ENCODE measurements at regions not wholly inside any gene's neighbourhood (a gene's known extent, or its start where the extent isn't known, plus 50 kb on each side); places are given as distances from the start of the nearest gene placed in this dataset.

- Histone ChIP-seq H3K79me2 (ENCODE audit: insufficient read depth) (no peaks in the 10 kb centered on the region), H3F3A (replicated peaks; ENCODE audit: insufficient read depth) (no peaks in the 10 kb centered on the region), H3K9ac (no peak overlapping the region), H4K20me1 (ENCODE audit: insufficient read depth) (no peaks in the 10 kb centered on the region), H3K27me3 (ENCODE audit: insufficient read depth) (no peaks in the 10 kb centered on the region), H3K4me1 (ENCODE audit: control insufficient read depth in 1 of 2, insufficient read depth in 2 of 2, low read depth in 1 of 2, low read length in 1 of 2) (no peaks in the 10 kb centered on the region), H3K9me2 (no peaks in the 10 kb centered on the region), H3K9me3 (no peaks in the 10 kb centered on the region), H3K4me3 (ENCODE audit: low read depth in 2 of 2, low read length in 1 of 2) (no peak overlapping the region), H3K27ac (ENCODE audit: low read depth in 2 of 2, low read length in 1 of 2) (no peak overlapping the region), H3K36me3 (replicated peaks in 1 of 2; ENCODE audit: control insufficient read depth in 1 of 2, insufficient read depth in 2 of 2, low read length in 1 of 2) (no peaks in the 10 kb centered on the region), H3K4me2 (no peak overlapping the region), H2AFZ (ENCODE audit: low read depth) (no peak overlapping the region)
- 43% methylated on average over 3 of the region's 3 CpGs for WGBS (ENCODE audit: low lambda C conversion rate)
- no peak for DNase-seq
- CTCF ChIA-PET, result no interaction called here
- TF ChIP-seq NRF1 (IDR thresholded peaks at IDR 0.05; ENCODE audit: low read depth, low read length) (no peak), NFIC (IDR thresholded peaks at IDR 0.05; ENCODE audit: borderline replicate concordance) (no peak)
- TF ChIP-seq, protein P1, sequence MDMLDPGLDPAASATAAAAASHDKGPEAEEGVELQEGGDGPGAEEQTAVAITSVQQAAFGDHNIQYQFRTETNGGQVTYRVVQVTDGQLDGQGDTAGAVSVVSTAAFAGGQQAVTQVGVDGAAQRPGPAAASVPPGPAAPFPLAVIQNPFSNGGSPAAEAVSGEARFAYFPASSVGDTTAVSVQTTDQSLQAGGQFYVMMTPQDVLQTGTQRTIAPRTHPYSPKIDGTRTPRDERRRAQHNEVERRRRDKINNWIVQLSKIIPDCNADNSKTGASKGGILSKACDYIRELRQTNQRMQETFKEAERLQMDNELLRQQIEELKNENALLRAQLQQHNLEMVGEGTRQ (IDR thresholded peaks at IDR 0.05; ENCODE audit: borderline replicate concordance, low read depth, low read length), result no peak
- POLR2A ChIA-PET, result no interaction called here
Observed at GRCh38 chr4:57488366-57489162, 378.4 kb upstream of the IGFBP7 start.

- POLR2A ChIA-PET, result no interaction called here
- 65% methylated on average over 1 of the region's 1 CpG for WGBS (ENCODE audit: low lambda C conversion rate)
- CTCF ChIA-PET, result no interaction called here
- TF ChIP-seq JUND (IDR thresholded peaks at IDR 0.05) (no peak), TEAD4 (IDR thresholded peaks at IDR 0.05; ENCODE audit: borderline replicate concordance, insufficient read depth) (no peak), FOSL2 (IDR thresholded peaks at IDR 0.05; ENCODE audit: borderline replicate concordance, low read depth) (no peak), ELF1 (IDR thresholded peaks at IDR 0.05) (no peak), FOXJ3 (CRISPR knock-in tag; IDR thresholded peaks at IDR 0.05) (no peak), TAF1 (IDR thresholded peaks at IDR 0.05; ENCODE audit: borderline replicate concordance, low read depth, low read length) (no peak), CTCF (IDR thresholded peaks at IDR 0.05) (no peak), RFX5 (IDR thresholded peaks at IDR 0.05; ENCODE audit: low read length) (no peak), RCOR1 (IDR thresholded peaks at IDR 0.05; ENCODE audit: low read length) (no peak), EP300 (IDR thresholded peaks at IDR 0.05; ENCODE audit: borderline replicate concordance in 1 of 2, low read depth in 1 of 2, low read length in 1 of 2) (no peak)
- TF ChIP-seq, protein P2, sequence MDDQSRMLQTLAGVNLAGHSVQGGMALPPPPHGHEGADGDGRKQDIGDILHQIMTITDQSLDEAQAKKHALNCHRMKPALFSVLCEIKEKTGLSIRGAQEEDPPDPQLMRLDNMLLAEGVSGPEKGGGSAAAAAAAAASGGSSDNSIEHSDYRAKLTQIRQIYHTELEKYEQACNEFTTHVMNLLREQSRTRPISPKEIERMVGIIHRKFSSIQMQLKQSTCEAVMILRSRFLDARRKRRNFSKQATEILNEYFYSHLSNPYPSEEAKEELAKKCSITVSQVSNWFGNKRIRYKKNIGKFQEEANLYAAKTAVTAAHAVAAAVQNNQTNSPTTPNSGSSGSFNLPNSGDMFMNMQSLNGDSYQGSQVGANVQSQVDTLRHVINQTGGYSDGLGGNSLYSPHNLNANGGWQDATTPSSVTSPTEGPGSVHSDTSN (IDR thresholded peaks at IDR 0.05), result no peak
- TF ChIP-seq, protein P1 (IDR thresholded peaks at IDR 0.05; ENCODE audit: borderline replicate concordance, low read depth, low read length), result no peak
- TF ChIP-seq, protein P3, sequence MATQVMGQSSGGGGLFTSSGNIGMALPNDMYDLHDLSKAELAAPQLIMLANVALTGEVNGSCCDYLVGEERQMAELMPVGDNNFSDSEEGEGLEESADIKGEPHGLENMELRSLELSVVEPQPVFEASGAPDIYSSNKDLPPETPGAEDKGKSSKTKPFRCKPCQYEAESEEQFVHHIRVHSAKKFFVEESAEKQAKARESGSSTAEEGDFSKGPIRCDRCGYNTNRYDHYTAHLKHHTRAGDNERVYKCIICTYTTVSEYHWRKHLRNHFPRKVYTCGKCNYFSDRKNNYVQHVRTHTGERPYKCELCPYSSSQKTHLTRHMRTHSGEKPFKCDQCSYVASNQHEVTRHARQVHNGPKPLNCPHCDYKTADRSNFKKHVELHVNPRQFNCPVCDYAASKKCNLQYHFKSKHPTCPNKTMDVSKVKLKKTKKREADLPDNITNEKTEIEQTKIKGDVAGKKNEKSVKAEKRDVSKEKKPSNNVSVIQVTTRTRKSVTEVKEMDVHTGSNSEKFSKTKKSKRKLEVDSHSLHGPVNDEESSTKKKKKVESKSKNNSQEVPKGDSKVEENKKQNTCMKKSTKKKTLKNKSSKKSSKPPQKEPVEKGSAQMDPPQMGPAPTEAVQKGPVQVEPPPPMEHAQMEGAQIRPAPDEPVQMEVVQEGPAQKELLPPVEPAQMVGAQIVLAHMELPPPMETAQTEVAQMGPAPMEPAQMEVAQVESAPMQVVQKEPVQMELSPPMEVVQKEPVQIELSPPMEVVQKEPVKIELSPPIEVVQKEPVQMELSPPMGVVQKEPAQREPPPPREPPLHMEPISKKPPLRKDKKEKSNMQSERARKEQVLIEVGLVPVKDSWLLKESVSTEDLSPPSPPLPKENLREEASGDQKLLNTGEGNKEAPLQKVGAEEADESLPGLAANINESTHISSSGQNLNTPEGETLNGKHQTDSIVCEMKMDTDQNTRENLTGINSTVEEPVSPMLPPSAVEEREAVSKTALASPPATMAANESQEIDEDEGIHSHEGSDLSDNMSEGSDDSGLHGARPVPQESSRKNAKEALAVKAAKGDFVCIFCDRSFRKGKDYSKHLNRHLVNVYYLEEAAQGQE (IDR thresholded peaks at IDR 0.05; ENCODE audit: low read depth, low read length), result no peak
- TF ChIP-seq, protein P4, sequence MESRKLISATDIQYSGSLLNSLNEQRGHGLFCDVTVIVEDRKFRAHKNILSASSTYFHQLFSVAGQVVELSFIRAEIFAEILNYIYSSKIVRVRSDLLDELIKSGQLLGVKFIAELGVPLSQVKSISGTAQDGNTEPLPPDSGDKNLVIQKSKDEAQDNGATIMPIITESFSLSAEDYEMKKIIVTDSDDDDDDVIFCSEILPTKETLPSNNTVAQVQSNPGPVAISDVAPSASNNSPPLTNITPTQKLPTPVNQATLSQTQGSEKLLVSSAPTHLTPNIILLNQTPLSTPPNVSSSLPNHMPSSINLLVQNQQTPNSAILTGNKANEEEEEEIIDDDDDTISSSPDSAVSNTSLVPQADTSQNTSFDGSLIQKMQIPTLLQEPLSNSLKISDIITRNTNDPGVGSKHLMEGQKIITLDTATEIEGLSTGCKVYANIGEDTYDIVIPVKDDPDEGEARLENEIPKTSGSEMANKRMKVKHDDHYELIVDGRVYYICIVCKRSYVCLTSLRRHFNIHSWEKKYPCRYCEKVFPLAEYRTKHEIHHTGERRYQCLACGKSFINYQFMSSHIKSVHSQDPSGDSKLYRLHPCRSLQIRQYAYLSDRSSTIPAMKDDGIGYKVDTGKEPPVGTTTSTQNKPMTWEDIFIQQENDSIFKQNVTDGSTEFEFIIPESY (IDR thresholded peaks at IDR 0.05; ENCODE audit: borderline replicate concordance, low read depth), result no peak
Observed at GRCh38 chr4:57475424-57475823, 365.2 kb upstream of the IGFBP7 start.

More at GRCh38 chr4:57475424-57475823, 365.2 kb upstream of the IGFBP7 start:
- DNase-seq, result no peak
- Histone ChIP-seq H3F3A (replicated peaks; ENCODE audit: insufficient read depth) (no peaks in the 10 kb centered on the region), H3K9me3 (no peaks in the 10 kb centered on the region), H3K4me1 (ENCODE audit: control insufficient read depth in 1 of 2, insufficient read depth in 2 of 2, low read depth in 1 of 2, low read length in 1 of 2) (no peaks in the 10 kb centered on the region), H3K4me3 (ENCODE audit: low read depth in 2 of 2, low read length in 1 of 2) (no peak overlapping the region), H3K9me2 (no peaks in the 10 kb centered on the region), H2AFZ (ENCODE audit: low read depth) (no peak overlapping the region), H4K20me1 (ENCODE audit: insufficient read depth) (no peaks in the 10 kb centered on the region), H3K79me2 (ENCODE audit: insufficient read depth) (no peaks in the 10 kb centered on the region), H3K27me3 (ENCODE audit: insufficient read depth) (no peaks in the 10 kb centered on the region), H3K9ac (no peak overlapping the region), H3K4me2 (no peak overlapping the region), H3K27ac (ENCODE audit: low read depth in 2 of 2, low read length in 1 of 2) (no peak overlapping the region), H3K36me3 (replicated peaks in 1 of 2; ENCODE audit: control insufficient read depth in 1 of 2, insufficient read depth in 2 of 2, low read length in 1 of 2) (no peaks in the 10 kb centered on the region)

Measured in SK-N-SH (cell line).